ENCODE measurements at regions not wholly inside any gene's neighbourhood (a gene's known extent, or its start where the extent isn't known, plus 50 kb on each side); places are given as distances from the start of the nearest gene placed in this dataset.

DNA sequence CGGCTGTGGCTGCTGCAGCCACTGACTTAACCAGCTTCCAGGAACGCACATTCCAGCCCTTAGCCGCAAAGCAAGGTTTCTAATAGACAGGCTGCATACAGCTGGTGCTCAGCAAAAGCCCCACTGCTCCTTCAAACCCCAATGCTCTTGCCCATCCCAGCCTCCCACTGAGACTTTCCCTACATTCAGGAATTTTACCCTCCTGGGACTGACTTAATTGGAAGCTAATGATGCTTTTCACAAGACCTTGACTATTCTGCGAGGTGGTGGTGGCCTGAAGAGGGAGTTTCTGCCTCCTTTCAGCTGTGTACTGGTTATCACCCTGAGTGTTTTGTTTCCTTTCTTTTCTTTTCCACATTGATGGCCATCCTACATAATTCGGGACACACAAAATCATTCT is 164.9 kb upstream of the IRX1 start:
- no peak overlapping the region for H3K4me3 ChIP-seq (ENCODE audit: low read depth, low read length)
- no peak for DNase-seq (ENCODE audit: low read depth)
- TF ChIP-seq, protein P1, sequence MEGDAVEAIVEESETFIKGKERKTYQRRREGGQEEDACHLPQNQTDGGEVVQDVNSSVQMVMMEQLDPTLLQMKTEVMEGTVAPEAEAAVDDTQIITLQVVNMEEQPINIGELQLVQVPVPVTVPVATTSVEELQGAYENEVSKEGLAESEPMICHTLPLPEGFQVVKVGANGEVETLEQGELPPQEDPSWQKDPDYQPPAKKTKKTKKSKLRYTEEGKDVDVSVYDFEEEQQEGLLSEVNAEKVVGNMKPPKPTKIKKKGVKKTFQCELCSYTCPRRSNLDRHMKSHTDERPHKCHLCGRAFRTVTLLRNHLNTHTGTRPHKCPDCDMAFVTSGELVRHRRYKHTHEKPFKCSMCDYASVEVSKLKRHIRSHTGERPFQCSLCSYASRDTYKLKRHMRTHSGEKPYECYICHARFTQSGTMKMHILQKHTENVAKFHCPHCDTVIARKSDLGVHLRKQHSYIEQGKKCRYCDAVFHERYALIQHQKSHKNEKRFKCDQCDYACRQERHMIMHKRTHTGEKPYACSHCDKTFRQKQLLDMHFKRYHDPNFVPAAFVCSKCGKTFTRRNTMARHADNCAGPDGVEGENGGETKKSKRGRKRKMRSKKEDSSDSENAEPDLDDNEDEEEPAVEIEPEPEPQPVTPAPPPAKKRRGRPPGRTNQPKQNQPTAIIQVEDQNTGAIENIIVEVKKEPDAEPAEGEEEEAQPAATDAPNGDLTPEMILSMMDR (IDR thresholded peaks at IDR 0.05; ENCODE audit: control insufficient read depth, extremely low read depth, insufficient read depth) = no peak

DNA sequence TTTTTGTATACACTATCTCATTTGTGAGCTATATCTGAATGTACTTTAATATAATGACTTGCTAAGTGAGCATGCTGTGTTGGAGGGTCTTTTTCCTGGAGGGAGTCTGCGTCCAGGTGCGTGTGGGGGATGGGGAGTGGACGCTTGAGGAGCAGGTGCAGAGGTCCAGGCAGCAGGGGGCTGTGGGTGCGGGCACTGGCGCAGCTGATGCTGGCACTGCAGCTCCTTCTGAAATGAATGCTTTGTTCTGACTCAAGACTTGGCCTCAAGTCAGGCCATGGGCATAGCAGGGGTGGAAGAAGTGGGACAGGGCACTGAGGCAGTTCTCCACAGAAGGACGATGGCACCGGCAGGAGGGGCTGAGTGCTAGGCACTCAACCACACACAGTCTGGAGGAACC is 165.7 kb upstream of the IRX1 start:
- no peak for DNase-seq (ENCODE audit: low read depth)
- no peak overlapping the region for H3K4me3 ChIP-seq (ENCODE audit: low read depth, low read length)
- TF ChIP-seq, protein P1 (IDR thresholded peaks at IDR 0.05; ENCODE audit: control insufficient read depth, extremely low read depth, insufficient read depth) = no peak

DNA sequence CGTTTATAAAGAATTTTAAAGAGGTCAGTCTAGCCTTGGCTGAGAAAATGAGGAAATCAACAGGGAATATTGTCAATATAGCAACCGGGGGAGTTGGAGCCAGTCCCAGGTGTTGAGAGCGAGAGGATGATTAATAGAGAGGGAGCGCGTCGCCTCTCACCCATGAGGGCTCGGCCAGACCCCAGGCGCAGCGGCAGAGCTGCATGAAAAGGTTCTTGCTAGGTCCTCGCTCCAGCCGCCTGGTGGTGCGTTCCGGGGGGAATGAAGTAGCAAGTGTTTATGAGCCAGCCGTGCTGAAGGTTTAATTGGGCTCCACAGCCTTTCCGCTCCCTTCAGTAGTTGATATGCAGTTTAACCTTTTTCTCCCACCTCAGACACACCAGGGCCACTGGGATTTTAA is 167.3 kb upstream of the IRX1 start:
- DNase-seq (ENCODE audit: low read depth) = no peak
- TF ChIP-seq, protein P1 (IDR thresholded peaks at IDR 0.05; ENCODE audit: control insufficient read depth, extremely low read depth, insufficient read depth) = no peak
- H3K4me3 ChIP-seq (ENCODE audit: low read depth, low read length) = no peak overlapping the region

DNA sequence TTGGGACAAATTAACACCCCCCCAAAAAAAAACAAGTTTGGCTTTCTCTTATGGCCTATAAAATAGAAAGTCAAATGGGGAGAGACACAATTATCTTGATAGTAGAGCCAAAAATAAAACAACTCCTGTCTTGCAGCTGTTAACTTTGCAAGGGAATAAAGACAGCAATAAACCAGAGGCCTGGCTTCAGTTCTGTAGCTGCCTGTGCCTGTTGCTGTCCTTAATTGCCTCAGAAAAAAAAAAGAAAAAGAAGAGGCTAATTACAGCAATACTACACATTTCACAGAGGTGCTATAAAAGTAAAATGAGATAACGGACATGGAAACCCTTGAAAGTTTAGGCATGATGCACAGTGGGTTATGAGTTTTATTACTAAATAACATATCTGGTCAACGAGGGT is 170.7 kb upstream of the IRX1 start:
- no peak for DNase-seq (ENCODE audit: low read depth)
- TF ChIP-seq, protein P1 (IDR thresholded peaks at IDR 0.05; ENCODE audit: control insufficient read depth, extremely low read depth, insufficient read depth) = no peak
- no peak overlapping the region for H3K4me3 ChIP-seq (ENCODE audit: low read depth, low read length)

DNA sequence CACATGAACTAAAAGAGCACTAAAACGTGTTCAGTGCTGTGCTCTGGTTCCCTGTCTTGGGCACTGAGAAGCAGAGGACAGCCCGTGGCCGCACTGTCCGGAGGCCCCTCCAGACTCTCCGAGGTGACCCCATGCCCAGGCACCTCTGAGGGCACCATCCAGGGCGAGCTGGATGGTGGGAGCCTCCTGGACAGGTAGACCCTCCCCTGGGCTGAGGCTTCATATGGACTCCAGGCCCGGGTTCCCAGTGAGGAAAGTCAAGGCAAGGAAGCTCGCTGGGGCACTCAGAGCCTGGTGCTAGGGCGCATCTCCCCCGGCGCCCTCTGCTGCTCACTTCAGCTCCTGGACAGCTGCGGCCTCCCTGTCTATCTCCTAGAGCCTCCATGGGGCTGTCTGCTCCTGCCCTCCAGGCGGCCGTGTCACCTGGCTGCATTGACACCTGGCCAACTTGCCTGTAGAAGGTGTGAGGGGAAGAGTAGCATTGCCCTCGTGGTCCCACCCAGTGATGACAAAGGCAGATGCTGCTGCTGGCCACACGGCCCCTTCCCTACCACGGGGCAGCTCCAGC is 178.2 kb upstream of the IRX1 start:
- H3K4me3 ChIP-seq (ENCODE audit: low read depth, low read length) = no peak overlapping the region
- TF ChIP-seq, protein P1 (IDR thresholded peaks at IDR 0.05; ENCODE audit: control insufficient read depth, extremely low read depth, insufficient read depth) = 0 out of 2 replicates have a peak, but pooled peaks have one; percentile 28
- DNase-seq (ENCODE audit: low read depth) = no peak

DNA sequence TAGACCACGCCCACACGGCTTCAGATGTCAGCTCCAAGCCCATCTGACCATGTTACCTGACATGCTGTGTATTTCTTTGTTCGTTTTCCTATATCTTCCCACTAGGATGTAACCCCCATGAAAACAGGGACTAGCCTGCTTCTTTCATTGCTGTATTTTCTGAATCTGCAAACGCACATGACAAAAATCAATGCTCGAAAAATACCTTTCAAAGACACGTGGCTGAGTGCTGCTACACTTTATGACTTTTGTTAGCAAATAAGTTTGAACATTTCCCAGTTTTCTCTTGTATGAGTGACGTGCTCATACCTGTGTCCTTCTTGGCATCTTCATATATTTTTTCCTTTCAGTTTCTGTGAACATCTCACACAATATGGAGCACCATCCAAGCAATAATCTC is 181.3 kb upstream of the IRX1 start:
- no peak overlapping the region for H3K4me3 ChIP-seq (ENCODE audit: low read depth, low read length)
- DNase-seq (ENCODE audit: low read depth) = peak; percentile 19
- TF ChIP-seq, protein P1 (IDR thresholded peaks at IDR 0.05; ENCODE audit: control insufficient read depth, extremely low read depth, insufficient read depth) = no peak

DNA sequence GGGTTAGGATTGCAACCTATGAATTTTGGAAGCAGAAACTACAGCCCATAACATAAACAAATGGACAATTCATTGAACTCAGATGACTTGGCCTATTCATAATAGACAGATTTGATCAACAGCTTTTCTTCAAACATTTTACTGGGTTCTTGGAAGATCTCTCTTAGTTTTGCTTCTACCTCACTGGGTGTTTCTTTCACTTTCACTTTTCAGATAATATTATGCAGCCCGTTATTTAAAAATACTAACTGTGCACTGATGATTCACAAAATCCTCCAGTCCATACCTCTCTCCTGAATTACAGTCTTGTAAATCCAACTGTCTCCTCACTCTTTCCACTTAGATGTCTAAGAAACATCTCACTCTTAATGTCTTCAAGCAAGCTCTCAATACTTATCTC is 183.5 kb upstream of the IRX1 start:
- TF ChIP-seq, protein P1 (IDR thresholded peaks at IDR 0.05; ENCODE audit: control insufficient read depth, extremely low read depth, insufficient read depth) = no peak
- DNase-seq (ENCODE audit: low read depth) = no peak
- no peak overlapping the region for H3K4me3 ChIP-seq (ENCODE audit: low read depth, low read length)

All from LNCaP clone FGC (cell line).